Fibroblast of skin of back (primary cell): ENCODE measurements at regions not wholly inside any gene's neighbourhood (a gene's known extent, or its start where the extent isn't known, plus 50 kb on each side); places are given as distances from the start of the nearest gene placed in this dataset.

Experiments
- DNase-seq: peaks from one replicate; pipeline ENCODE4 v3.0.0-alpha.2; 2013

DNA sequence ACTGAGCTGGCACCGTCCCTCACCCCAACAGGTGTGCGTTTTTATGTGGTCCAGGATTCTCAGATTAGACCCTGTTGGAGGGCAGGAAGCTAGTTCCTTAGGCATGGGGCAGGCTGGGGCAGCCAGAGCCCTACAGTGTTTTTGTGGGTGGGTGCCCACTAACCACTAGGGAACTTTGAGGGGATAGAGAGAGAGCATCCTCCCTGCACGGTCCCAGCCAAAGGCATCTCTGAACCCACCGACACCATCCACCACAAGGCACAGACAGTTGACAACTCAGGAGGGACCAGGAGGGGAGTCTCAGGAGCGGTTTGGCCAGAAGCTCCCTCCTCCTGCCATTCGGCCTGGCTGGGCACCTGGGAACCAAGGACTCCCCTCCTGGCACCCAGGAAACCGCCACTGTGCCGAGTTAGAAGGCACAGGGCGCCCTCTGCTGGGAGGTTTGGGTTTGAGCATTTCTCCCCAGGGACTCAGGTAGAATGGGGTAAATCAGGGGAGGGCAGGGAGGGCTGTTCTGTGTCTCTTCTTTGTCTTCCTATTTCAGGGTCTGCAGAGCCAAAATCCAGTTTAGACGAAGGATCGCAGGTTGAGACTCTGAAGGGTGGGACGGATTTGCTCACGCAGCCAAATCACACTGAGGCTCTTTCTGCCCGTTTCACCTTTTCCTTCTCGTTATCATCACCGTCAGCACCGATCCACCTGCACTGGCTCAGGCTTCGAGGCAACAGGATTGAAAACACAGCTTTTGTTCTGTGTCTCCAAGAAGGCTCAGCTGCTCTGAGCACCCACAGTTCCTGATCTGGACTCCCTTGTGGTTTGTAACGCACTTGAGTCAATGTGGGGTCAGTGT, 84.8 kb upstream of the COL13A1 start:
- DNase-seq: peak; percentile 57

DNA sequence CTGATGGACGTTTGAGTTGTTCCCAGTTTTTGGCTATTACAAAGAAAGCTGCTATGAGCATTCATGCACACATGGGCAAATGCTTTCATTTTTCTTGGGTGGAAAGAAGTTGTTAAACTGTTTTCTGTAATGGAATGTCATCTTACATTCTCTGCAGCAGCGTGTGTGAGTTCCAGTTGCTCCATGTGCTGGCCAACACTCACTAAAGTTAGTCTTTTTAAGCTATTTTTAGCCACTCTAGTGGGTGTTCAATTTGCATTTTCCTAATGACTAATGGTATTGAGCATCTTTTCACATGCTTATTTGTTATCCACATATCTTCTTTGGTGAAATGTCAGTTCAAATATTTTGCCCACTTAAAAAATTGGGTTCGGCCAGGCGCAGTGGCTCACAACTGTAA, 82.8 kb upstream of the COL13A1 start:
- DNase-seq: peak; percentile 76

DNA sequence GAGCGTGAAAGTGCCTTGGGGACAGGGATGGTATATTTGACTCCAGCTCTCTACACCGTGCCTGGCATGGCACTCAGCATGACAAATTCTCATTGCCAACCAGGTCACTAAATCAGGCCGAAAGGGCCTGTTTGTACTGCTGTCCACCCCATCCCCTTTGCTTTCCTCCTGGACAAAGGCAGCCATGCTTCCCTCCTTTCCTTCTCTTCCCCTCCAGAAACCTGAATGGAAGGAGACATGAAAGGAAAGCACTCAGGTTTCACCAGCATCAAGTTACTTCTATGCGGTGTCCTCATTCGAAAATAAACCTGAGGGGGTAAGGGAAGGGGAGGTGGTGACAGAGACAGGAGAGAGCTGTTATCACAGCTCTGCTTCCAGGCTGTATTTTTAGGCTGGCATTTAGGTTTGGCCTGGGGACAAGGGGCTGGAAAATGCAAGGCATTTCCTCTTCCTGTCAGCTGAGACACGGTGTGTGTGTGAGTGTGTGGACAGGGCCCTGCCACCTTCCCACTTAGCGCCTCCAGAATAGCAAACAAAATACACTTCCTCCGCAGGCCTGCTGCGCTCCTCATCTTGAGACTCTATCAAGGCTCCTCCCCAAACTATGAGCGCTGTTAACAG, 79.9 kb upstream of the COL13A1 start:
- DNase-seq: peak; percentile 82

DNA sequence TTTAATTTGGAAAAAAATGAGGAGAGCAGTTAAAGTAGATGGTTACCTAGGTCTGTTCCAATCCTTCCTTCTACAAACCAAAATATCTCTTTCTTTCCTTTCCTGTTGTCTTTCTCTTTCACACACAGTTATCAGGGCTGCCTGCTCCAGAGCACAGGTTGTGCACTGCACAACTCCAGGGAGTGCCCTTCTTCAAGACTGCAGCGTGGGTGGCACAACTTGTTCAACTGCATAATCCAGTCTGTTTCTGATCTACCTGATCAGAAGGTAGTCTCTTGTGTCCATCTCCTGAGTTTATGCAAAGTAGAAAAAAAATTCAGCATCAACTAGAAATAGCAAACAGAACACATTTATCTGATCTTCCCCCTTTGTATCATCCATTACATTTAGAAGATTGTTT, 78.1 kb upstream of the COL13A1 start:
- no peak for DNase-seq

- DNase-seq: no peak
Measured at GRCh38 chr10:69726850-69727249, 74.9 kb upstream of the COL13A1 start.

- peak; percentile 78 for DNase-seq
Measured at GRCh38 chr10:69728335-69728870, 73.3 kb upstream of the COL13A1 start.

DNA sequence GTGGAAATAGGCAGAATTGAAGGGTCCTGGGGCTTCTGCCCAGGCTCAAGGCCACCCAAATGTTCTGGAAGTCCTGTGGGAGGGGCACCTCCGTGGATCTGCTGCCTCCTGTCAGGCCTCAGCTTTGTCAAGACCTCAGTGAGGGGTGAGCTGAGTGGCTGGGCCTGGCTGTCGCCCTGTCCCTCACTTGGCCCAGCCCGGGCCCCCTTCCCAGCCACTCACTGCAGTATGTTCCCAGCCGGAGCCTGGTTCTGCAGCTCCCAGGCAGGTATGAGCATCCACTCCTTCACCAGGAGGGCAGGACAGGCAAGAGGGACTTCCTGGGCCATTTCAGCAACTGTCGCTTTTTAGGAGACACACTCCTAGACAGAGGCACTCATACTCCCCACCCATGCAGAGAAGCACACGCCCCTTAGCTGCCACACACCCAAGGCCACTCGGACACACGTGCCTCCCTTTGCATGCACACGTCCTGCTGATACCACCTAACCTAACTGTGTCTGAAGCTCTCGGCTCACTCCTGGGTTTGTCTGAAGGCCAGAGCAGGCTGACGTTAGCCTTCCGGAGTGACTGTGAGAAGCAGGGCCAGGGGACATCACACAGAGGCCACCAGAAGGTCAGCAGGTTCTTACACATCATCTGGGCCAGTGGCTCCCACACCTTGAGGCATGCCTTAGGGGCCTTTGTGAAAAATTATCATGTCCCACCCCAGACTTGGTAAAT, 72.2 kb upstream of the COL13A1 start:
- no peak for DNase-seq

GRCh38 chr10:69730251-69731156, 71.2 kb upstream of the COL13A1 start:
- no peak for DNase-seq

DNA sequence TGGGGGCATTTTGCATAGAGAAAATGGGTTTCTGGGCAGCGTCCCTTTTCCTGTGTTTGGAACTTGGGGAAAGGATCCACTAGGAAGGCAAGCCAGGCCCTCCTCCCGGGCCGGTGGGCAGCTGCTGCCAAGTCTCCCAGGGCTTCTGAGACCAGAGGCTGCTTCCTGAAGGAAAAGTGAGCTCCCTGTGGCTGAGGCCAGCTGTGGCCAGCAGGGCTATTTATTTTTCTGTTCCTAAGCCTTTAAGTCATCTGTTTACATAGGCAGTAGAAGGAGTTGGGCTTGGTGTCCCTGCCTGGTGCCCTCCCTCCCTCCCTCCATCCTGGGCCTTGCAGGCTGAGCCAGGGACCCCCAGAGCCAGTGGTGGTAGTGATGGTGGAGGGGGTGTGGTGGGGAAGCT, 70.5 kb upstream of the COL13A1 start:
- DNase-seq: peak; percentile 91

DNA sequence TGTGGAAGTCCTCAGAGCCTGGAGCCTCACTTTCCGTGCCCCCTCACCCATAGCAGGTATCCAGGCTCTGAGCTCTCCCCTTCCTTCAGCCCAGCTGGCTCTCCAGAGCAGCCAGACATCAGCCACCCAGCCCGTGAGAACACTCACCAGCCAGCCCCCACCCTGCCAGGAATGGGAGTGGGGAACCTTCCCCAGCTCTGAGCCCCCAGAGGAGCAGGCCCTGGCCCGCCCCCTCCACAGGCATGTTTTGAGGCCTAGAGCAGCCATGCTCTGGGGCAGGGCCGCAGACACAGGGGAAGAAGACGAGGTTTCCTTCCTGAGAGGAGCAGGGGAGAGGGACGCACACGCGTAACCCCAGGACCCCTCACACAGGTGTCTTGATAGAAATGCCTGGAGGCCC, 70.0 kb upstream of the COL13A1 start:
- no peak for DNase-seq

- no peak for DNase-seq
Measured at GRCh38 chr10:69732147-69732825, 69.4 kb upstream of the COL13A1 start.

- no peak for DNase-seq
Measured at GRCh38 chr10:69732826-69733150, 68.9 kb upstream of the COL13A1 start.

GRCh38 chr10:69733791-69734261, 67.9 kb upstream of the COL13A1 start:
- DNase-seq: peak; percentile 88

DNA sequence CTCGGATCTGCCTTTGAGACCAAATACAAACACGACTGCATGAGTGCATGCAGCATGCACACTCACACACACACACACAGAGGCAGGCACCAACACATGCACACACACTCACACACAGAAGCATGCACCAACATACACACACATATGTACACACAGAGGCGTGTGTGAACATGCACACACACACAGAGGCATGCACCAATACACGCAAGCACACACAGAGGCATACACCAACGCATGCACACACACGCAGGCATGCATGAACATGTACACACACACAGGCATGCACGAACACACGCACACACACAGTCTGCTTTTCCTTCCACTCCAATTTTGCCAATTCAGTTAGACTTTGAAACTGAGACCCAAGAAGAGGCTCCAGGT, 67.3 kb upstream of the COL13A1 start:
- DNase-seq: no peak

DNA sequence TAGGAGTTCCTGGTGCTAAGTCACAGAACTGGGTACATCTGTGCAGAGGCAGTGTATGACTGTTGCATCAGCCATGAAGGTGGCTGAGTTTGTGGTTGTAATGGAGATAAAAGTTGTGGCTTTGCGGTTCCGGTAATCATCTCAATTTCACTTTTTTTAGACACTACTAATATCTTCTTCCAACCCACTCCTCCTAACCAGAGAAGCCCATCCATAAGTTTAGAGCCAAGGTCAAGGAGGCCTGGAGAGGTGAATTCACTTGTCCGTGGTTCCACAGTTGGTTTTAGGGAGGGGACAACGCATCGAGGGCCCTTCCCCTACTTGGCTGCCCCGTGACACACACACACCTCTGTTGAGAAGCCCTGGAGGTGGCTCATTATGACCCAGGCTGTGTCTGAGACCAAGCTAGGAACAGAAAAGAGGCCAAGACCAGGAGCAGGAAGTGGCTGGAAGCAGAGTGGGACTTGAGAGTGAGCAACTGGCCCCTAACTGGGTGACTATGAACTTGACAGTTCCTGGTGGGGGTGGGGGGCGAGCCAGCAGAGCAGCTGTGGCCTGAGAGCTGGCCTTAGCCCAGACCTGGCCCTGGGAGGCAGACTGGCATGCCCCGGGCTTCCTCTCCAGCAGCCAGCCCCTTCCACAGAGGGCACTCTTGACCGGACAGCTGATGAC, 66.8 kb upstream of the COL13A1 start:
- DNase-seq: no peak

- DNase-seq: no peak
Measured at GRCh38 chr10:69736886-69737641, 64.6 kb upstream of the COL13A1 start.

GRCh38 chr10:69738071-69738470, 63.6 kb upstream of the COL13A1 start:
- no peak for DNase-seq

DNA sequence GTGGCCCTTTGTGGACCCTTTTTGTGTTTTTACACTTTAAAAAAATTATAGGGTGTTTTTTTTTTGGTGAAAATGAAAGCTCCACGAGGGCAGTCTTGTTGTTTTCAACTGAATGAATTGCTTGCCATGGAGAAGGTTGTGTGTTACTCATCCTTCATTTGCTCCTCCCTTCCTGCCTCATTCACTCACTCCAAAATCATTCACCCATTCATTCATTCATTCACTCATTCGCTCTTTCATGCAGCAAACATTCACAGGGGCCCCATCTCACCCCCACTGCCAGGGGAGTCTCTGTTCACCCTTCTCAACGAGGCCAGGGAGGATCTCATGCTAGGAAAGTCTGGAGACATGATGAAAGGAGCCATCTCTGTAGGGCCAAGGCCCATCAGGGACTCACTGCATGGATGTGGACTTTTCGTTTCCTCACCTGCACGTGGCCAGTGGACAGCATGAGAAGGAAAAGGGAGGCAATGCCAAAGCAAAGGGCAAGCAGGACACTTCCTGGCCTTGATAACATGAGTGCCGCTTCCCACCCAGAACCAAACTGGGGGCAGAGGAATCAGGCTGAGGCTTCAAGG, 62.8 kb upstream of the COL13A1 start:
- no peak for DNase-seq

GRCh38 chr10:69739634-69740033, 62.1 kb upstream of the COL13A1 start:
- DNase-seq: no peak

DNA sequence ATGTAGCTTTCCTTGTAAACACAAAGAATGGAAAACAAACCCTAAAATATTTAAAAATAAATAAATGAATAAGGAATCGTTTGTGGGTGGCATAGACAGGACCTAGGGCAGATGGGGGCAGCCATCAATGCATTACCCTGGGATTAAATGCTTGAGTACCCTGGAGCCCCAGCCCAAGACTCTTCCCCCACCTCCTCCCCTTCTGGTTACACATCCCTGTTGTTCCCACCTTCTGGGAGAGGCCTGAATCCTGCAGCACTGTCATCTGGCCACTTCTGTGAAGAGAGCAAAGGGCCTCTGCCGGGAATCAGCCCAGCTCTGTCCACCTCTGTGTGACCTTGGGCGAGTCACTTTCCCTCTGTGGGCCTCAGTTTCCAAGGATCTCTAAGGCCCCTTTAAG, 61.6 kb upstream of the COL13A1 start:
- DNase-seq: no peak
